ENCODE measurements at regions not wholly inside any gene's neighbourhood (a gene's known extent, or its start where the extent isn't known, plus 50 kb on each side); places are given as distances from the start of the nearest gene placed in this dataset.

GRCh38 chrX:126886997-126887396, 67.5 kb downstream of the PRR32 start:
- Histone ChIP-seq H3K36me3 (no peaks in the 10 kb centered on the region), H3K9me3 (no peaks in the 10 kb centered on the region), H3K4me3 (no peak overlapping the region), H3K4me1 (no peaks in the 10 kb centered on the region), H3K27me3 (no peaks in the 10 kb centered on the region), H3K27ac (no peak overlapping the region)
- ATAC-seq (no peak), DNase-seq (no peak)
- no peak for TF ChIP-seq POLR2A (IDR thresholded peaks at IDR 0.05)
- no peak for TF ChIP-seq CTCF (IDR thresholded peaks at IDR 0.05)
- intact Hi-C loops (cut with DNase I) = no loop called here
- 38% methylated on average over 1 of the region's 1 CpG for WGBS (ENCODE audit: insufficient coverage, low coverage, low lambda C conversion rate, missing lambda C conversion rate)

- Histone ChIP-seq H3K9me3 (no peaks in the 10 kb centered on the region), H3K27ac (no peak overlapping the region), H3K27me3 (no peaks in the 10 kb centered on the region), H3K36me3 (no peaks in the 10 kb centered on the region), H3K4me1 (no peaks in the 10 kb centered on the region), H3K4me3 (no peak overlapping the region)
- intact Hi-C loops (cut with DNase I) = no loop called here
- no peak for TF ChIP-seq CTCF (IDR thresholded peaks at IDR 0.05)
- WGBS (ENCODE audit: insufficient coverage, low coverage, low lambda C conversion rate, missing lambda C conversion rate) = no CpG with 5 or more reads among the region's 3 CpGs
- no peak for DNase-seq
- no peak for ATAC-seq
These were observed 81.4 kb downstream of the PRR32 start for GRCh38 chrX:126900937-126901336.

GRCh38 chrX:126929071-126929470, 109.5 kb downstream of the PRR32 start:
- Histone ChIP-seq H3K9me3 (no peaks in the 10 kb centered on the region), H3K4me1 (no peaks in the 10 kb centered on the region), H3K27ac (no peak overlapping the region), H3K27me3 (no peaks in the 10 kb centered on the region), H3K4me3 (no peak overlapping the region), H3K36me3 (no peaks in the 10 kb centered on the region)
- ATAC-seq (no peak), DNase-seq (no peak)
- TF ChIP-seq POLR2A (IDR thresholded peaks at IDR 0.05) (no peak), CTCF (IDR thresholded peaks at IDR 0.05) (no peak)
- intact Hi-C loops (cut with DNase I) = no loop called here
- WGBS (ENCODE audit: insufficient coverage, low coverage, low lambda C conversion rate, missing lambda C conversion rate) = 89% methylated on average over 1 of the region's 1 CpG

GRCh38 chrX:126967225-126967624, 147.7 kb downstream of the PRR32 start:
- H3K27me3 ChIP-seq = no peaks in the 10 kb centered on the region
- 39% methylated on average over 3 of the region's 3 CpGs for WGBS (ENCODE audit: insufficient coverage, low coverage, low lambda C conversion rate, missing lambda C conversion rate)
- TF ChIP-seq CTCF (IDR thresholded peaks at IDR 0.05) = no peak
- TF ChIP-seq POLR2A (IDR thresholded peaks at IDR 0.05) = no peak
- no peaks in the 10 kb centered on the region for H3K9me3 ChIP-seq
- H3K36me3 ChIP-seq = no peaks in the 10 kb centered on the region
- H3K4me3 ChIP-seq = no peak overlapping the region
- DNase-seq (no peak), ATAC-seq (no peak)
- H3K27ac ChIP-seq = no peak overlapping the region
- intact Hi-C loops (cut with DNase I) = no loop called here
- H3K4me1 ChIP-seq = no peaks in the 10 kb centered on the region

GRCh38 chrX:126982158-126982557, 162.6 kb downstream of the PRR32 start:
- no peak for DNase-seq
- Histone ChIP-seq H3K36me3 (no peaks in the 10 kb centered on the region), H3K4me1 (no peaks in the 10 kb centered on the region), H3K27me3 (no peaks in the 10 kb centered on the region), H3K27ac (no peak overlapping the region), H3K4me3 (no peak overlapping the region), H3K9me3 (no peaks in the 10 kb centered on the region)
- 37% methylated on average over 3 of the region's 3 CpGs for WGBS (ENCODE audit: insufficient coverage, low coverage, low lambda C conversion rate, missing lambda C conversion rate)
- ATAC-seq = no peak
- TF ChIP-seq POLR2A (IDR thresholded peaks at IDR 0.05) (no peak), CTCF (IDR thresholded peaks at IDR 0.05) (no peak)
- intact Hi-C loops (cut with DNase I) = no loop called here
